ENCODE measurements at regions not wholly inside any gene's neighbourhood (a gene's known extent, or its start where the extent isn't known, plus 50 kb on each side); places are given as distances from the start of the nearest gene placed in this dataset.

GRCh38 chr2:142426064-142426463 lies 295.2 kb upstream of the LRP1B start:
- TF ChIP-seq CTCF (IDR thresholded peaks at IDR 0.05) (no peak), POLR2A (IDR thresholded peaks at IDR 0.05) (no peak)
